Panc1 (cell line): ENCODE measurements at regions not wholly inside any gene's neighbourhood (a gene's known extent, or its start where the extent isn't known, plus 50 kb on each side); places are given as distances from the start of the nearest gene placed in this dataset.

Experiments
- ATAC-seq: fragments of 200-7000 bp; cut with Tn5 transposase; 2 replicates; pipeline ENCODE4 v1.9.1; 2020; ENCODE audit warnings: mild to moderate bottlenecking, moderate library complexity
- BruUV-seq: library from RNA; stranded (reverse); fragments of 400-500 nt; replicated peaks from 2 replicates; lab custom pipeline; 2021; lab: Mats Ljungman, UMichigan
- CTCF ChIA-PET: fragments of 300-600 bp; sonication (Branson Sonifier 250); formaldehyde crosslinking; loops from one replicate; lab custom pipeline; 2022; ENCODE audit warnings: antibody characterized with exemption; lab: Charles Lee
- POLR2A ChIA-PET: fragments of 300-600 bp; sonication (Branson Sonifier 250); formaldehyde crosslinking; loops from one replicate; lab custom pipeline; 2022; ENCODE audit warnings: antibody characterized with exemption; lab: Charles Lee
- DNase-seq: peaks from one replicate; pipeline ENCODE4 v3.0.0-alpha.2; 2010; ENCODE audit warnings: low read depth, low spot score
- H3K27ac ChIP-seq: 2 replicates; pipeline ENCODE4 v1.5.1; 2011; ENCODE audit warnings: mild to moderate bottlenecking, low read length, inconsistent platforms
- H3K27me3 ChIP-seq: fragments of 200-500 bp; sonication (Bioruptor generic); 2 replicates; pipeline ENCODE4 v1.6.0; 2014; ENCODE audit warnings: low read length, inconsistent platforms; ENCODE audit not compliant: control insufficient read depth, insufficient read depth
- H3K36me3 ChIP-seq: fragments of 200-500 bp; sonication (Bioruptor generic); 2 replicates; pipeline ENCODE4 v1.5.1; 2014; ENCODE audit warnings: inconsistent platforms, mild to moderate bottlenecking, low read length, moderate library complexity; ENCODE audit not compliant: control insufficient read depth, insufficient read depth
- H3K4me1 ChIP-seq: 2 replicates; pipeline ENCODE4 v1.5.1; 2011; ENCODE audit warnings: inconsistent platforms, mild to moderate bottlenecking, low read length, moderate library complexity; ENCODE audit not compliant: control insufficient read depth, insufficient read depth
- H3K4me3 ChIP-seq, 2 experiments: 2 replicates each; pipeline ENCODE4 v1.5.1; 2011 to 2012; ENCODE audit warnings: low read depth in 2 of 2, low read length in 2 of 2, mild to moderate bottlenecking in 2 of 2, inconsistent platforms in 1 of 2, moderate library complexity in 1 of 2
- H3K9me3 ChIP-seq: fragments of 200-500 bp; sonication (Bioruptor generic); 2 replicates; pipeline ENCODE4 v1.5.1; 2014; ENCODE audit warnings: low read depth, mild to moderate bottlenecking, inconsistent platforms, low read length, moderate library complexity; ENCODE audit not compliant: control insufficient read depth, insufficient read depth
- POLR2AphosphoS5 ChIP-seq: IDR thresholded peaks from 2 replicates; pipeline ENCODE4 v1.6.1; 2012; ENCODE audit warnings: mild to moderate bottlenecking, low read depth, low read length, moderate library complexity
- SIN3A ChIP-seq: IDR thresholded peaks from 2 replicates; pipeline ENCODE4 v1.6.1; 2012; ENCODE audit warnings: low read depth, mild to moderate bottlenecking, low read length, moderate library complexity, borderline replicate concordance; ENCODE audit not compliant: insufficient read depth
- TCF7L2 ChIP-seq: IDR thresholded peaks from 2 replicates; pipeline ENCODE4 v1.6.1; 2011; ENCODE audit warnings: mild to moderate bottlenecking, low read depth, low read length, inconsistent platforms
- in situ Hi-C: cut with HindIII; loops from 2 replicates; pipeline ENCODE4 v1.10.0; 2016; ENCODE audit warnings: low sequenced_read_pairs, low pct_unique_long_range_greater_than_20kb
- intact Hi-C: fragments of 100-400 bp; cut with micrococcal nuclease; formaldehyde crosslinking; loops from one replicate; pipeline ENCODE4 v1.10.0; 2022; ENCODE audit not compliant: unreplicated experiment
- TF ChIP-seq, protein P1 (sequence below): fragments of 450-650 bp; IDR thresholded peaks from 2 replicates; pipeline ENCODE4 v1.5.1; 2017; ENCODE audit warnings: mild to moderate bottlenecking
- TF ChIP-seq, protein P2 (sequence below), 2 experiments: IDR thresholded peaks; 2 replicates each; pipeline ENCODE4 v1.6.1; 2011 to 2012; ENCODE audit warnings: low read depth in 2 of 2, control low read depth in 1 of 2, low read length in 1 of 2, mild to moderate bottlenecking in 1 of 2, moderate library complexity in 1 of 2; ENCODE audit not compliant: insufficient read depth in 1 of 2

DNA sequence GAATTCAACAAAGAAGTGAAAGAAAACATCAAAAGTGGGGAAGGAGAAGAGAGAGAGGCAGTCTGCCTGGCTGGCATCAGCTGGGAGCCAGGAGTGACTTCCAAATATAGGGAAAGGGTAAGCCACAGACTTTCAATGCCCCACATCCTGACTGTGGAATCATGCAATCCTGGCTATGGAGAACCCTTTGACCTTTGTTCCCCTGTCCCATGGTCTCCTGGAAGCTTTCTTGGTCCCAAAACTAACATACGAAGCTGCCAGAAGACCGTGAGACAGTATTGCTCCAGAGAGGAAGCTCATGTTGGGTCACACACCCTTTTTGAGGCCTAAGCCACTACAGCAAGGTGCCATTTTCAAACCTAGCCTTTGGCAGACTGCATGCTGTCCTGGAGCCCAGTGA is 665.5 kb downstream of the ELAVL2 start:
- CTCF ChIA-PET: interaction anchor here (0.5 kb wide), 1 partner anchor 1370 kb away, joined by 3 read pairs; no protein-coding TSS in a partner anchor
- H3K4me3 ChIP-seq: no peak overlapping the region
- BruUV-seq: no TSS peak
- no peak for TF ChIP-seq SIN3A
- TF ChIP-seq, protein P1, sequence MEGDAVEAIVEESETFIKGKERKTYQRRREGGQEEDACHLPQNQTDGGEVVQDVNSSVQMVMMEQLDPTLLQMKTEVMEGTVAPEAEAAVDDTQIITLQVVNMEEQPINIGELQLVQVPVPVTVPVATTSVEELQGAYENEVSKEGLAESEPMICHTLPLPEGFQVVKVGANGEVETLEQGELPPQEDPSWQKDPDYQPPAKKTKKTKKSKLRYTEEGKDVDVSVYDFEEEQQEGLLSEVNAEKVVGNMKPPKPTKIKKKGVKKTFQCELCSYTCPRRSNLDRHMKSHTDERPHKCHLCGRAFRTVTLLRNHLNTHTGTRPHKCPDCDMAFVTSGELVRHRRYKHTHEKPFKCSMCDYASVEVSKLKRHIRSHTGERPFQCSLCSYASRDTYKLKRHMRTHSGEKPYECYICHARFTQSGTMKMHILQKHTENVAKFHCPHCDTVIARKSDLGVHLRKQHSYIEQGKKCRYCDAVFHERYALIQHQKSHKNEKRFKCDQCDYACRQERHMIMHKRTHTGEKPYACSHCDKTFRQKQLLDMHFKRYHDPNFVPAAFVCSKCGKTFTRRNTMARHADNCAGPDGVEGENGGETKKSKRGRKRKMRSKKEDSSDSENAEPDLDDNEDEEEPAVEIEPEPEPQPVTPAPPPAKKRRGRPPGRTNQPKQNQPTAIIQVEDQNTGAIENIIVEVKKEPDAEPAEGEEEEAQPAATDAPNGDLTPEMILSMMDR: no peak
- TF ChIP-seq, protein P2, sequence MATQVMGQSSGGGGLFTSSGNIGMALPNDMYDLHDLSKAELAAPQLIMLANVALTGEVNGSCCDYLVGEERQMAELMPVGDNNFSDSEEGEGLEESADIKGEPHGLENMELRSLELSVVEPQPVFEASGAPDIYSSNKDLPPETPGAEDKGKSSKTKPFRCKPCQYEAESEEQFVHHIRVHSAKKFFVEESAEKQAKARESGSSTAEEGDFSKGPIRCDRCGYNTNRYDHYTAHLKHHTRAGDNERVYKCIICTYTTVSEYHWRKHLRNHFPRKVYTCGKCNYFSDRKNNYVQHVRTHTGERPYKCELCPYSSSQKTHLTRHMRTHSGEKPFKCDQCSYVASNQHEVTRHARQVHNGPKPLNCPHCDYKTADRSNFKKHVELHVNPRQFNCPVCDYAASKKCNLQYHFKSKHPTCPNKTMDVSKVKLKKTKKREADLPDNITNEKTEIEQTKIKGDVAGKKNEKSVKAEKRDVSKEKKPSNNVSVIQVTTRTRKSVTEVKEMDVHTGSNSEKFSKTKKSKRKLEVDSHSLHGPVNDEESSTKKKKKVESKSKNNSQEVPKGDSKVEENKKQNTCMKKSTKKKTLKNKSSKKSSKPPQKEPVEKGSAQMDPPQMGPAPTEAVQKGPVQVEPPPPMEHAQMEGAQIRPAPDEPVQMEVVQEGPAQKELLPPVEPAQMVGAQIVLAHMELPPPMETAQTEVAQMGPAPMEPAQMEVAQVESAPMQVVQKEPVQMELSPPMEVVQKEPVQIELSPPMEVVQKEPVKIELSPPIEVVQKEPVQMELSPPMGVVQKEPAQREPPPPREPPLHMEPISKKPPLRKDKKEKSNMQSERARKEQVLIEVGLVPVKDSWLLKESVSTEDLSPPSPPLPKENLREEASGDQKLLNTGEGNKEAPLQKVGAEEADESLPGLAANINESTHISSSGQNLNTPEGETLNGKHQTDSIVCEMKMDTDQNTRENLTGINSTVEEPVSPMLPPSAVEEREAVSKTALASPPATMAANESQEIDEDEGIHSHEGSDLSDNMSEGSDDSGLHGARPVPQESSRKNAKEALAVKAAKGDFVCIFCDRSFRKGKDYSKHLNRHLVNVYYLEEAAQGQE (IDR thresholded peaks at IDR 0.05; ENCODE audit: insufficient read depth in 1 of 2, low read depth in 2 of 2, low read length in 1 of 2): no peak
- no peak for TF ChIP-seq TCF7L2
- TF ChIP-seq POLR2AphosphoS5: no peak
- H3K27ac ChIP-seq: no peak overlapping the region
- in situ Hi-C loops: no loop called here
- POLR2A ChIA-PET: no interaction called here
- H3K36me3 ChIP-seq: no peaks in the 10 kb centered on the region
- H3K9me3 ChIP-seq: no peaks in the 10 kb centered on the region
- no peaks in the 10 kb centered on the region for H3K4me1 ChIP-seq
- DNase-seq (no peak), ATAC-seq (no peak)
- no peaks in the 10 kb centered on the region for H3K27me3 ChIP-seq
- intact Hi-C loops: no loop called here

DNA sequence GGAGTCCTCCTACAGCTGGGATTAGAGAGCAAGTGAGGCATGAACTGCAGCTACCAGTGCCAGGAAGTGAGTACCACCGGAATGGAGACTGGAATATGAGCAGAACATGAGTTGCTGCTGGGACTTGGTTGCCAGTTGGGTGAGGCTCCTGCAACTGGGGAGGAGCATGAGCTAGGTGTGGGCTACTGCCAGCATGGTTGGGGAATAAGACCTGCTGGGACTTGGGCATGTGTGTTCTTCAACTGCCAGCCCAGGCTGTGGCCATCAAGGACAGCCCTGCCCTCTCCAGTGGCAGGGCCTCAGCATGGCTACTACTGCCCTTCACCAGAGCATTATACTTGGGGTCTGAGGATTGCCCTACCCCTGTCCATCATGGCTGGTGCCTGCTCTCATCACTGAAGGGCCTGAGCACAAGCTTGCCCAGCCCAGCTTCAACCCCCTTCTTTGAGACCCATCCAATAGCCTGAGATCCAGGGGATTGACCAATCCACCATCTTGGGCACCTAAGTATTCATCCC is 665.0 kb downstream of the ELAVL2 start:
- Histone ChIP-seq H3K4me1 (no peaks in the 10 kb centered on the region), H3K27ac (no peak overlapping the region), H3K36me3 (no peaks in the 10 kb centered on the region), H3K4me3 (no peak overlapping the region), H3K9me3 (no peaks in the 10 kb centered on the region), H3K27me3 (no peaks in the 10 kb centered on the region)
- ChIA-PET POLR2A (no interaction called here), CTCF (interaction anchor here (0.5 kb wide), 1 partner anchor 1371 kb away, joined by 3 read pairs; no protein-coding TSS in a partner anchor)
- intact Hi-C loops (no loop called here), in situ Hi-C loops (no loop called here)
- DNase-seq (no peak), ATAC-seq (no peak)
- TF ChIP-seq POLR2AphosphoS5 (no peak), TCF7L2 (no peak), SIN3A (no peak)
- TF ChIP-seq, protein P1: no peak
- TF ChIP-seq, protein P2 (IDR thresholded peaks at IDR 0.05; ENCODE audit: insufficient read depth in 1 of 2, low read depth in 2 of 2, low read length in 1 of 2): no peak
- no TSS peak for BruUV-seq
